DOHH2 (cell line): ENCODE measurements at regions not wholly inside any gene's neighbourhood (a gene's known extent, or its start where the extent isn't known, plus 50 kb on each side); places are given as distances from the start of the nearest gene placed in this dataset.

Experiments used
- H3F3A ChIP-seq: fragments of 200-600 bp; sonication (generic), shearing (Covaris generic); 2 replicates; pipeline ENCODE4 v1.6.0; 2016; ENCODE audit warnings: antibody characterized with exemption, mild to moderate bottlenecking; ENCODE audit not compliant: control insufficient read depth, insufficient read depth
- H3K27ac ChIP-seq: fragments of 200-600 bp; sonication (generic); 2 replicates; pipeline ENCODE4 v1.5.1; 2014; ENCODE audit warnings: low read depth, mild to moderate bottlenecking, low read length, moderate library complexity
- H3K27me3 ChIP-seq: fragments of 200-600 bp; sonication (generic); 2 replicates; pipeline ENCODE4 v1.6.1; 2014; ENCODE audit warnings: mild to moderate bottlenecking, low read length, mixed read lengths; ENCODE audit not compliant: control insufficient read depth
- H3K36me3 ChIP-seq: fragments of 200-600 bp; sonication (generic); 2 replicates; pipeline ENCODE4 v1.6.1; 2014; ENCODE audit warnings: mild to moderate bottlenecking, low read length, moderate library complexity, mixed read lengths; ENCODE audit not compliant: control insufficient read depth
- H3K4me1 ChIP-seq: fragments of 200-600 bp; sonication (generic); 2 replicates; pipeline ENCODE4 v1.6.1; 2014; ENCODE audit warnings: mild to moderate bottlenecking, low read length, mixed read lengths; ENCODE audit not compliant: control insufficient read depth
- H3K4me2 ChIP-seq: fragments of 200-600 bp; sonication (generic); 2 replicates; pipeline ENCODE4 v1.6.0; 2014; ENCODE audit warnings: mild to moderate bottlenecking, low read length, moderate library complexity
- H3K4me3 ChIP-seq: fragments of 200-600 bp; sonication (generic); 2 replicates; pipeline ENCODE4 v1.5.1; 2014; ENCODE audit warnings: mild to moderate bottlenecking, low read length, mixed read lengths
- H3K79me2 ChIP-seq: fragments of 200-600 bp; sonication (generic); 2 replicates; pipeline ENCODE4 v1.6.1; 2014; ENCODE audit warnings: mild to moderate bottlenecking, low read length, mixed read lengths; ENCODE audit not compliant: control insufficient read depth
- H3K9me2 ChIP-seq: fragments of 200-600 bp; sonication (generic); replicated peaks from 2 replicates; pipeline ENCODE4 v1.6.1; 2014; ENCODE audit warnings: mild to moderate bottlenecking, low read length, mixed read lengths; ENCODE audit not compliant: control insufficient read depth
- H3K9me3 ChIP-seq: fragments of 200-600 bp; sonication (generic); 2 replicates; pipeline ENCODE4 v1.6.1; 2014; ENCODE audit warnings: antibody characterized with exemption, low read length, mixed read lengths; ENCODE audit not compliant: control insufficient read depth, insufficient read depth
- H4K20me1 ChIP-seq: fragments of 200-600 bp; sonication (generic); 2 replicates; pipeline ENCODE4 v1.6.0; 2014; ENCODE audit warnings: low read depth, mild to moderate bottlenecking, antibody characterized with exemption, low read length, moderate library complexity; ENCODE audit not compliant: control insufficient read depth, insufficient read depth
- CTCF ChIP-seq: fragments of 200-600 bp; sonication (generic); IDR thresholded peaks from one replicate; pipeline ENCODE4 v1.5.1; 2014; ENCODE audit warnings: antibody characterized with exemption, mild to moderate bottlenecking, low read depth, low read length; ENCODE audit not compliant: poor library complexity, severe bottlenecking
- EZH2phosphoT487 ChIP-seq: fragments of 200-600 bp; sonication (generic); IDR thresholded peaks from 2 replicates; pipeline ENCODE4 v1.6.1; 2017; ENCODE audit warnings: borderline replicate concordance, mild to moderate bottlenecking, antibody characterized with exemption, low read length, moderate library complexity, mixed read lengths

DNA sequence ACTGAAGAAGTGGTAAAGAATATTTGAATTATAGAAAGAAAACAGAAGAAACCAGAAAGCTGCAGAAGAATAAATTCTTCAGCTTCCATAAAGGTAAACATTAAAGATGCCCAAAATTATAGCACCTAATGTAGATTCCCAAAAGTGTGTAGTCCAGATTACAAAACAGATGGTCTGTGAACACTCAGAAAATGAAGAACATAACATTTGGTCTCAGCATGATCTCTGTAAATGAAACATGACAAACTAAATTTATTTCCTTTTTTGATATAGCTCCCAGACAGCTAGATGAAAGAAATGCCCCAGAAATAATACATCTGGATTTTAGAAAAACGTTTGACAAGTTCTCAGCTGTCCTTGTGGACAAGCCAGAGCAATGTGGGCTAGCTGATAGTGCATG is 794.2 kb upstream of the NXPH2 start:
- TF ChIP-seq CTCF, result no peak
- no peak for TF ChIP-seq EZH2phosphoT487
- Histone ChIP-seq H4K20me1 (no peaks in the 10 kb centered on the region), H3K27me3 (no peaks in the 10 kb centered on the region), H3F3A (no peaks in the 10 kb centered on the region), H3K4me2 (no peak overlapping the region), H3K27ac (no peak overlapping the region), H3K79me2 (no peaks in the 10 kb centered on the region), H3K4me3 (no peak overlapping the region), H3K9me2 (no peaks in the 10 kb centered on the region), H3K4me1 (no peaks in the 10 kb centered on the region), H3K36me3 (no peaks in the 10 kb centered on the region), H3K9me3 (no peaks in the 10 kb centered on the region)

DNA sequence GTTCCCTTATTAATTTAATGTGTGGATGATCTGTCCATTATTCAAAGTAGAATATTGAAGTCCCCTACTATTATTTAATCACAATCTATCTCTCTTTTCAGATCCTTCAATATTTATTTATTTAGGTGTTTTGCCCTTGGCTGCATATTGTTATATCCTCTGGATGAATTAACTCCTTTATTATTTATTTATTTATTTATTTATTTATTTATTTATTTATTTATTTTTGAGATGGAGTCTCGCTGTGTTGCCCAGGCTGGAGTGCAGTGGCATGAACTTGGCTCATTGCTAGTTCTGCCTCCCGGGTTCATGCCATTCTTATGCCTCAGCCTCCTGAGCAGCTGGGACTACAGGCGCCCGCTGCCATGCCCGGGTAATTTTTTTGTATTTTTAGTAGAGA is 776.6 kb upstream of the NXPH2 start:
- Histone ChIP-seq H4K20me1 (no peaks in the 10 kb centered on the region), H3K36me3 (no peaks in the 10 kb centered on the region), H3K4me2 (no peak overlapping the region), H3K9me2 (no peaks in the 10 kb centered on the region), H3F3A (no peaks in the 10 kb centered on the region), H3K79me2 (no peaks in the 10 kb centered on the region), H3K4me3 (no peak overlapping the region), H3K27me3 (no peaks in the 10 kb centered on the region), H3K4me1 (no peaks in the 10 kb centered on the region), H3K27ac (no peak overlapping the region), H3K9me3 (peaks cover 8% of the 10 kb centered on the region; the same call in 1 of the 2 replicates)
- TF ChIP-seq EZH2phosphoT487 (no peak), CTCF (no peak)

GRCh38 chr2:139550873-139551272 is 770.7 kb upstream of the NXPH2 start:
- TF ChIP-seq EZH2phosphoT487, result no peak
- no peak for TF ChIP-seq CTCF
- Histone ChIP-seq H3F3A (no peaks in the 10 kb centered on the region), H4K20me1 (no peaks in the 10 kb centered on the region), H3K4me1 (no peaks in the 10 kb centered on the region), H3K79me2 (no peaks in the 10 kb centered on the region), H3K4me2 (no peak overlapping the region), H3K27ac (no peak overlapping the region), H3K9me2 (no peaks in the 10 kb centered on the region), H3K27me3 (no peaks in the 10 kb centered on the region), H3K9me3 (no peaks in the 10 kb centered on the region), H3K4me3 (no peak overlapping the region), H3K36me3 (no peaks in the 10 kb centered on the region)

DNA sequence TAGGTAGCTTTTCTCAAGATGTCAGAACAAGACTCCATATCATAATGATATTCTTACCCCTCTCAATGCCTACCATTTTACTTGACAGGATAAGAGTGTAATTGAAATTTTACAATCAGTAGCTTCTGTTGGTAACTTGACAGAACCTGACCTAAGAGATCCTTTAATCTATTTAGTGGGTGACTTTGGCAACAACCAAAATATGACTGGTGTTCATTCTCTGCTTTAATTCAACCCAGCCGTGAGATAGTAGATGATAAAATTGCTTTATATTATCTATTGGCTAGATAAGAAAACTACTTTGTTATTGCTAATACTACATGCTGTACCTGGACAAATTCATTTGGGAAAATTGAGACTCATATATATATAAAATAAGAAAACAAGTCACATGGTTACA is 770.2 kb upstream of the NXPH2 start:
- Histone ChIP-seq H3K9me3 (no peaks in the 10 kb centered on the region), H3K4me3 (no peak overlapping the region), H3K36me3 (no peaks in the 10 kb centered on the region), H3F3A (no peaks in the 10 kb centered on the region), H4K20me1 (no peaks in the 10 kb centered on the region), H3K4me2 (no peak overlapping the region), H3K27me3 (no peaks in the 10 kb centered on the region), H3K4me1 (no peaks in the 10 kb centered on the region), H3K27ac (no peak overlapping the region), H3K79me2 (no peaks in the 10 kb centered on the region), H3K9me2 (no peaks in the 10 kb centered on the region)
- no peak for TF ChIP-seq CTCF
- no peak for TF ChIP-seq EZH2phosphoT487
